Adrenal gland (tissue), 5 donors: ENCODE measurements at regions not wholly inside any gene's neighbourhood (a gene's known extent, or its start where the extent isn't known, plus 50 kb on each side); places are given as distances from the start of the nearest gene placed in this dataset.

Experiments used
- CTCF ChIP-seq, 6 experiments: fragments of 450-650 bp in 4 of 6; fragments of 200-600 bp in 2 of 6; sonication (generic) in 1 of 6; IDR thresholded peaks; 1 replicate in 5 of 6; 2 replicates in 1 of 6; pipeline versions ENCODE4 v1.5.1 to v1.8.0; 2016 to 2021; ENCODE audit warnings: antibody characterized with exemption in 6 of 6, mild to moderate bottlenecking in 2 of 6, moderate library complexity in 1 of 6
- POLR2A ChIP-seq, 2 donors: fragments of 450-650 bp; IDR thresholded peaks; one replicate each; pipeline ENCODE4 v1.6.1; 2017; ENCODE audit warnings: antibody characterized with exemption in 2 of 2, mild to moderate bottlenecking in 2 of 2, moderate library complexity in 1 of 2
- donor health status: DM: no; HTN: no; CAD: no.

- no peak for TF ChIP-seq CTCF (IDR thresholded peaks at IDR 0.05)
- TF ChIP-seq POLR2A (IDR thresholded peaks at IDR 0.05) = no peak
Measured at GRCh38 chr9:87158765-87159164, 211.5 kb upstream of the GAS1 start.
